ENCODE measurements at regions not wholly inside any gene's neighbourhood (a gene's known extent, or its start where the extent isn't known, plus 50 kb on each side); places are given as distances from the start of the nearest gene placed in this dataset.

GRCh38 chr10:58932577-58933314 is 243.7 kb upstream of the PHYHIPL start:
- DNase-seq (ENCODE audit: low spot score) = no peak

DNA sequence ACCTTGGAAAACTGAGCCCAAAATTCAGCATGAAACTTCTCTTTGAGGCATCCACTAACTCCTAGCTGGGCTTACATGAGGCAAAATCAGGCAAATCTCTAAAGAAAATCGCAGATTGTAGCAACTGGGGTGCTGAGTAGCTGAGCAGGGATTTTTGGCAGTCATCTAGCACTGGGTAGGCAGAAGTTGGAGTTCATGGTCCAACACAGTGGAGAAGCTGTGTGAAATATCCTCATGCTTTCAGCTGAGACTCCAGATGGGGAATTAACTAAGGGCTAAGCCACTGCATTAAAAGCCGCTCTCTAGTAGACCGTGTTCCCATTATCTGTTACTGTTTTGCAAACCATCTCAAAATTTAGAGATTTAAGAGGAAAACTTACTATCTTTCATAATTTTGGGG is 240.1 kb upstream of the PHYHIPL start:
- DNase-seq (ENCODE audit: low spot score) = no peak

- no peak for DNase-seq (ENCODE audit: low spot score)
Observed at GRCh38 chr10:58937423-58937822, 239.0 kb upstream of the PHYHIPL start.

- no peak for DNase-seq (ENCODE audit: low spot score)
Observed at GRCh38 chr10:58942724-58943123, 233.7 kb upstream of the PHYHIPL start.

DNA sequence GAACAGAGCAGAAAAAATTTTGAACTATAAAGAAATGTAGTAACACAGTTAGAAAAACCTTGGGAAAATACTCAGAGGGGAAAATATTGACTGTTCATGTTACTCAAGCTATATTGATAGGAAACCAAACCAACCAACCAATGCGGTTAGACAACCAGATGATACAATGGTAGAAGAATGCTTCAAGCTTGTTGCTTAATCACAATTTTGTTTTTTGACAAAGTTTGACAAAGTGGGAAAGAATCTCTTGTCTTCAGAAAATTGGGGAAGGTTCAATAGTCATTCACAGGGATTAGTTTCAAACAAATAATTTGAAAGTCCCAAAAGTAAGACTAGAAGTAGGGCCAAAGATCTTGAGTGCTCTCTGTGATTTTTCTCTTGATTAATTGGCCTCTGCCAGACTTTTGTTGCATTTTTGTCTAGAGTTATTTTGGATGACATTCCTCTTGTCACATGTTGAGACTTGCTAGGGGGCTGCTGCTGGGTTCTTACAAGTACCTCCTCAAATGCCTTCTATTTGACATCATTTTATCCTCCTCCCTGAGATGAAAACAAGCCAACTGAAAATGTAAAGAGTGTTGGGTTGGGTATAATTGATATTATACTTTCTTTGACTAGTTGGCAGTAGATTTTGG is 233.1 kb upstream of the PHYHIPL start:
- DNase-seq (ENCODE audit: low spot score) = no peak

GRCh38 chr10:58943960-58944359 is 232.5 kb upstream of the PHYHIPL start:
- DNase-seq (ENCODE audit: low spot score) = no peak

GRCh38 chr10:58948303-58948702 is 228.1 kb upstream of the PHYHIPL start:
- no peak for DNase-seq (ENCODE audit: low spot score)

DNA sequence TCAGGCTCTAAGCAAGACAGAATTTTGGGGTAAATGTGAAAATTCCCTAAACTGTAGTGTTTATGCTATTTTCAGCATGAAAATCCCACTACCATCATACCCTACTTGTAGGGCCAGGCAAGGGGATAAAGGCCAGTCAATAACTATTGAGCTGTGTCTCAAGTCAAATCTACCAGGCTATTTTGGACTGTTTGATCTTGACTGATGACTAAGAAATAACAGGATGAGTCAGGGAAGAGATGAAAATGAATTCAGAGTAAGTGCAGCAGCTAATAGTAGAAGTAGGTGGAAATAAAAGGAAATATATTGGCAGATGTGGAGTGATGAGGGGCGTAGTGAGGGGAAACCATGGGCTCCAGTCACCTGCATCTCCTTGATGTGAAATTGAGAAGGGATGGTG is 225.8 kb upstream of the PHYHIPL start:
- DNase-seq (ENCODE audit: low spot score) = no peak

- no peak for DNase-seq (ENCODE audit: low spot score)
Observed at GRCh38 chr10:58951087-58951486, 225.4 kb upstream of the PHYHIPL start.

DNA sequence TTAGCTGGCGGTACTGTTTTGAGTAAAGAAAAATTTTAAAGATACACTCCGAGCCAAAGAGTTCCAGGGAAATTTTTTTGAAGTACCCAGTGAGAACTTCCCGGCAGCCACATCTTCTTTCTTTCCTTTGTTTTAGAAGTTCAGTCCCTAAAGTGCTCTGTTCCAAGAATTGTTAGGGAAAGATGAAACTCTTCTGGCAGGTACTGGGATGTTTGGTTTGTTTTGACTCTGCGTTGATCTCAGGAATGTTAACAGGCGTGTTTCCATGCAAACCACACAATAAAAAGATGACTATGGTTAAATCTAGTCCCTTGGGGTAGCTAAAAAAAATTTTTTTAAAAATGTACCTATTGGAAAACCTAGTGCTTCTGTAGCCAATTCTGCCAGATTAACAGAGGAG is 224.7 kb upstream of the PHYHIPL start:
- no peak for DNase-seq (ENCODE audit: low spot score)

GRCh38 chr10:58952162-58952601 is 224.3 kb upstream of the PHYHIPL start:
- DNase-seq (ENCODE audit: low spot score) = no peak

DNA sequence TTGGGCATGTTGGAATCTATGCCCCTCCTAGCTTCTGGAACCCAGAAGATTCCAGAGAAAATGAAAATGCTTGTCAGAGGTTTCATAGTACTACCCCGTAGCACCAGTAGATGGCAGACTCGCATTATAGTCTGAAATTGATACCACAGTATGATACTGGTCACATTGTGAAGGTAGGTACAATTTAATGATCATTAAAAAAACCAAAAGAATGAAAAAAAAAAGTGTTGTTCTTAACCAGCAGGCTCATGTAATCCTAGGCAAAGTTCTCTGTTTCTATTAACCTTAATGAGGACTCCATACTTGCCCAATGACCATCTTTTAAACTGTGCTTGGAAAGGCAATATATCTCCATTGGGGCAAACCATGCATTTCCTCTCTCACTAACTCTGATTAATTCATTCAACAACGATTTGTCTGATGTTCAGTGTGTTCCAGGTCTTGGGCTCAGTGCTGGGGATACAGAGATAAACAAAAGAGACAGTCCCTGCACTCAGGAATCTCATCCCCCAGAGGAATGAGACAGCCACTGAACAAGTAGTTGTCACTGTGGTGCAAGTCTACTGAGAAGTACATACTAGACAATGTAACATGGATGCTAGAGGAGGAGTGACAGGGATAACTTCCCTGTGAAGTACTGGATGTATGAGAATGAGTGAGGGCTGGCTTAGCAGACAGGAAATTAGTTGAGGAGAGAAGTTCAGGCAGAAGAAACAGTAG is 223.5 kb upstream of the PHYHIPL start:
- DNase-seq (ENCODE audit: low spot score) = peak; percentile 35

GRCh38 chr10:58954178-58954577 is 222.3 kb upstream of the PHYHIPL start:
- DNase-seq (ENCODE audit: low spot score) = no peak

- DNase-seq (ENCODE audit: low spot score) = no peak
Observed at GRCh38 chr10:58955615-58956014, 220.8 kb upstream of the PHYHIPL start.

GRCh38 chr10:58956926-58957325 is 219.5 kb upstream of the PHYHIPL start:
- no peak for DNase-seq (ENCODE audit: low spot score)

- no peak for DNase-seq (ENCODE audit: low spot score)
Observed at GRCh38 chr10:58957517-58957916, 218.9 kb upstream of the PHYHIPL start.

DNA sequence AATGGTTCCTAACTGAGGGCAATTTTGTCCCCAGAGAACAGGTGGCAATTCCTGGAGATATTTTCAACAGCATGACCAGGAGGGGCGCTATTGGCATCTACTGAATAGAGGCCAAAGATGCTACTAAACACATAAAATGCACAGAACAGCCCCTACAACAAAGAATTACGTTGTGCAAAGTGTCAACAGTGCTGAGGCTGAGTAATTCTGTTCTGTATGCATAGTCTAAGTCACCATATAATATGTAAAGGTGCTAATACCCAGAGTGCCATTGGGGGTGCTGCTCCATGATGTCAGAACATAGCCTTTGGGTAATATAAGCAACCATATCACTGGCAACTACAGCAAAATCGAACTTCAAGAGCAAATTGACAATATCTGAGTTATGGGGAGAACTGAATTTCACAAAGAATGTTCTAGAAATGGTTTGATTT is 213.3 kb upstream of the PHYHIPL start:
- DNase-seq (ENCODE audit: low spot score) = no peak

GRCh38 chr10:58963723-58964124 is 212.7 kb upstream of the PHYHIPL start:
- no peak for DNase-seq (ENCODE audit: low spot score)

- DNase-seq (ENCODE audit: low spot score) = no peak
Observed at GRCh38 chr10:58965855-58966254, 210.6 kb upstream of the PHYHIPL start.

DNA sequence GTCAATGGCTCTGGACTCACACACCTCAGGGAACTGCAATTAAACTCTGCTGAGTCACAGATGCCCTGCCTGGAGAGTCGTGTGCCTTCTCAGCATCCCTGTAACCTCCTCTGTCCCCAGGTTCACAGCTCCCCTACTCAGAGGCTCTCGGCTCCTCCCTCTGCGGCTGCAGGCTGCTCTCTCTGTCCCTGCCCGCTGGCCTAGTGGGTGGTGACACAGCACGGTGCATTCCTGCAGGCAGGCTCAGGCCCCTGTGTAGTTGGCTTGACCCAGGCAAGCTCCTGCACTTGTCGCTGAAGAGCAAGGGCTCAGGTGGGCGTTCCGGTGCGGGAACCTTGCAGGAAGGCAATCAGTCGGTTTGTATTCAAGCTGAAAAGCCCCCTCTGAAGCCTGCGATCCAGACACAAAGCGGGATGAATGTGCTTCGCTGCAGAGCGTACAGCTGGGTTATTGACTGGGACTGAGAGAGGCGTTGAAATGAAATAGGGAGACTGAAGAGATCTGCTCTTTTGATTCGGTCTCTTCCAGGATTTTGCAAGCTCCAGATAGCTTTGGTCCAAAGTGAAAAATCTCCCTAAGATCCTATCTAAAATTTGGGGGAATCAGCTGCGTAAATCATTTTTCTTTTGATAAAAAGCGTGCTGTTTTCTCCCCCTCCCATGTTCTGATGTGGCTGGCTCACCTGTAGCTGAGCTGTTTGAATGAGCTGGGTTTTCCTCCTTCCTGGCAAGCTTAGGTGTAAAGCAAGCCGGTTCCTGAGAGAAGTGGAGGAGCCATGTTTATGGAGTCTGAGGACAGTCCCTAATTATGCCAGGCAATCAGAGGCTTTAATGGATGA is 208.7 kb upstream of the PHYHIPL start:
- no peak for DNase-seq (ENCODE audit: low spot score)

DNA sequence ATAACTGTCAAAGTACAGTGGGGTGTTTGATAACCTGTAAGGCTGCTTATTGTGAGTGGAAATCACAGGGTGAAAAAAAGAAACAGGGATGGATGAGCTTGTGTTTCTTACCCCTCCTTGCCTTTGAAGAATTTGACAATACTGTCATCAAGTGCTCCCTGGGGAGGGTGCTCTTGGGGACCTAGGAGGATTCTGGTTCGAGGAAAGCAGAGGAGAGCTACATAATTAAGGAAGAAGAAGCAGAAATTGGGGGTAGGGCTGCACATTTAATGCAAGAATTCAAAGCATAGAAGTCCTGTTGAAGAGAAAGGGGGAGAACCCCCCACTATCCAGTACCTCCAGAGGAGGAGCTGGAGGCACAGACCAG is 208.1 kb upstream of the PHYHIPL start:
- DNase-seq (ENCODE audit: low spot score) = no peak

GRCh38 chr10:58969576-58969975 is 206.9 kb upstream of the PHYHIPL start:
- no peak for DNase-seq (ENCODE audit: low spot score)

Data from AG08396 (cell line).